Mesenchymal stem cell (in vitro differentiated cells and primary cell): ENCODE measurements at regions not wholly inside any gene's neighbourhood (a gene's known extent, or its start where the extent isn't known, plus 50 kb on each side); places are given as distances from the start of the nearest gene placed in this dataset.
"Not testable (repeated sequence)": the region's sequence is repeated elsewhere in the genome, so short reads cannot be mapped to it uniquely, and the experiment has no call there.

Experiments
- DNase-seq: peaks from one replicate; pipeline ENCODE4 v3.0.0-alpha.2; 2013
- H2AFZ ChIP-seq: one replicate; pipeline ENCODE4 v1.6.1; 2013; ENCODE audit warnings: low read depth, mild to moderate bottlenecking, control low read depth, inconsistent platforms, low read length, moderate library complexity
- H2AK5ac ChIP-seq: 2 replicates; pipeline ENCODE4 v1.6.1; 2013; ENCODE audit warnings: low read length, moderate library complexity, mild to moderate bottlenecking, inconsistent platforms; ENCODE audit not compliant: severe bottlenecking
- H2BK120ac ChIP-seq: one replicate; pipeline ENCODE4 v1.6.1; 2013; ENCODE audit warnings: low read depth, mild to moderate bottlenecking, inconsistent platforms, low read length, moderate library complexity
- H2BK12ac ChIP-seq, 2 experiments: one replicate each; pipeline ENCODE4 v1.6.1; 2013; ENCODE audit warnings: inconsistent platforms in 2 of 2, low read length in 2 of 2, mild to moderate bottlenecking in 2 of 2, moderate library complexity in 2 of 2, control low read depth in 1 of 2
- H2BK15ac ChIP-seq: one replicate; pipeline ENCODE4 v1.6.1; 2013; ENCODE audit warnings: mild to moderate bottlenecking, low read depth, inconsistent platforms; ENCODE audit not compliant: poor library complexity, severe bottlenecking
- H2BK5ac ChIP-seq: 2 replicates; pipeline ENCODE4 v1.6.1; 2013; ENCODE audit warnings: low read depth, mild to moderate bottlenecking, low read length, control low read depth, inconsistent platforms; ENCODE audit not compliant: poor library complexity, severe bottlenecking
- H3K14ac ChIP-seq, 2 experiments: one replicate each; pipeline ENCODE4 v1.6.1; 2013; ENCODE audit warnings: inconsistent platforms in 2 of 2, low read length in 2 of 2, control low read depth in 1 of 2, mild to moderate bottlenecking in 1 of 2, moderate library complexity in 1 of 2
- H3K18ac ChIP-seq, 2 experiments: one replicate each; pipeline ENCODE4 v1.6.1; 2013; ENCODE audit warnings: inconsistent platforms in 2 of 2, low read length in 2 of 2, control low read depth in 1 of 2, low read depth in 1 of 2, mild to moderate bottlenecking in 1 of 2
- H3K23ac ChIP-seq, 2 experiments: one replicate each; pipeline ENCODE4 v1.6.1; 2013; ENCODE audit warnings: inconsistent platforms in 2 of 2, low read length in 2 of 2, mild to moderate bottlenecking in 2 of 2, moderate library complexity in 2 of 2, control low read depth in 1 of 2
- H3K27ac ChIP-seq: 2 replicates; pipeline ENCODE4 v1.5.1; 2013; ENCODE audit warnings: mild to moderate bottlenecking, moderate library complexity, low read length, control low read depth, inconsistent platforms; ENCODE audit not compliant: poor library complexity, severe bottlenecking
- H3K27me3 ChIP-seq, 2 experiments: 2 replicates each; pipeline versions ENCODE4 v1.6.1 to v1.7.0; 2013; ENCODE audit warnings: low read length in 2 of 2, mild to moderate bottlenecking in 2 of 2, moderate library complexity in 2 of 2, control low read depth in 1 of 2, inconsistent platforms in 1 of 2; ENCODE audit not compliant: control insufficient read depth in 1 of 2, insufficient read depth in 1 of 2
- H3K36me3 ChIP-seq, 2 experiments: 2 replicates each; pipeline versions ENCODE4 v1.6.1 to v1.7.0; 2013; ENCODE audit warnings: low read length in 2 of 2, control low read depth in 1 of 2, inconsistent platforms in 1 of 2, low read depth in 1 of 2, mild to moderate bottlenecking in 1 of 2; ENCODE audit not compliant: insufficient read depth in 2 of 2, control insufficient read depth in 1 of 2
- H3K4ac ChIP-seq, 2 experiments: one replicate each; pipeline ENCODE4 v1.6.1; 2013; ENCODE audit warnings: inconsistent platforms in 2 of 2, low read length in 2 of 2, mild to moderate bottlenecking in 2 of 2, moderate library complexity in 2 of 2, control low read depth in 1 of 2, low read depth in 1 of 2
- H3K4me1 ChIP-seq: 2 replicates; pipeline ENCODE4 v1.6.1; 2013; ENCODE audit warnings: low read depth, low read length, control low read depth; ENCODE audit not compliant: control insufficient read depth, insufficient read depth
- H3K4me2 ChIP-seq: 2 replicates; pipeline ENCODE4 v1.6.1; 2013; ENCODE audit warnings: low read length, mild to moderate bottlenecking, inconsistent platforms; ENCODE audit not compliant: poor library complexity, severe bottlenecking
- H3K4me3 ChIP-seq, 2 experiments: 2 replicates each; pipeline versions ENCODE4 v1.5.1 to v1.7.0; 2013; ENCODE audit warnings: low read length in 2 of 2, mild to moderate bottlenecking in 2 of 2, control low read depth in 1 of 2, low read depth in 1 of 2; ENCODE audit not compliant: insufficient read depth in 1 of 2
- H3K79me1 ChIP-seq: replicated peaks from 2 replicates; pipeline ENCODE4 v1.6.1; 2013; ENCODE audit warnings: mild to moderate bottlenecking, control low read depth, low read length, inconsistent platforms; ENCODE audit not compliant: poor library complexity, severe bottlenecking
- H3K9ac ChIP-seq: 2 replicates; pipeline ENCODE4 v1.7.0; 2013; ENCODE audit warnings: mild to moderate bottlenecking, low read length, moderate library complexity
- H3K9me3 ChIP-seq: 2 replicates; pipeline ENCODE4 v1.7.0; 2013; ENCODE audit warnings: mild to moderate bottlenecking, low read length; ENCODE audit not compliant: control insufficient read depth
- H4K8ac ChIP-seq: one replicate; pipeline ENCODE4 v1.6.1; 2013; ENCODE audit warnings: inconsistent platforms, mild to moderate bottlenecking, low read length, moderate library complexity
- H4K91ac ChIP-seq: one replicate; pipeline ENCODE4 v1.6.1; 2013; ENCODE audit warnings: mild to moderate bottlenecking, low read length, inconsistent platforms
- WGBS: methylation state at CpG from one replicate; pipeline ENCODE4 v1.1.7; 2013; ENCODE audit warnings: mixed read lengths; 5-methylcytosine and 5-hydroxymethylcytosine counted together

DNA sequence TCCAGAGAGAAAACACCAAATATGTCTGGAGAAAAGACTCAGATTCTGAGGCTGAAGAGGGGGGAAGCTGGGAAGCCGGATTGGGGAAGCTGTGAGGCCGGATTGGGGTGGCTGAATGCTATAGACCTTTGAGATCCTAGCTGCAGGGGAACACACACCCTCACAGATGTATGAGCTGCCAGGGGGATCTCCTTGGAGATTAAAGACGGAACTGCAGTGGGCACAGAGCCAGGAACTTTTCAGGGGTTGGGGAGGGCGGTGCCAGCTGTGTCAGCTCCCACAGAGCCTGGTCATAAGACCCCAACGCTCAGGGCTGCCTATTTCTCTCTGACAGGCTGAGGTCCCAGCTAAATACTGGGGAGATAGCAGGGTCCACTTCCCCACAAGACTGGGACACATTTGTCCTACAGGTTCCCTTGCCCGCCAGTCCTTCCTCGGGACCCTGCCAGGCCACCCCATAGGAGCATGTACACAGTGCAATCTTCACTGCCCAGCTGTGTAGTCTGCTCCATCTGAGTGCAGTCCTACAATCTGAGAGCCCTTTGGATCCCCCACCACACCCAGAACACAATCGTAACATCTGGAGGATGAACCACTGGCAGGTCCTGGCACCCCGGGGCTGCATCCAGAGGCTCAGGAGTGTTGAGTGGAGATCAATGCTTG, 1893.9 kb downstream of the PCDH9 start:
- H2AK5ac ChIP-seq: no peak overlapping the region
- H2BK12ac ChIP-seq: no peak overlapping the region
- no peak overlapping the region for H2BK5ac ChIP-seq
- H2BK15ac ChIP-seq: no peak overlapping the region
- H3K4me2 ChIP-seq: no peak overlapping the region
- no peaks in the 10 kb centered on the region for H3K9me3 ChIP-seq
- no peak for DNase-seq
- H3K4me1 ChIP-seq: no peaks in the 10 kb centered on the region
- 90% methylated on average over 9 of the region's 9 CpGs for WGBS
- no peak overlapping the region for H3K4me3 ChIP-seq
- H2AFZ ChIP-seq: no peak overlapping the region
- no peaks in the 10 kb centered on the region for H3K79me1 ChIP-seq
- no peak overlapping the region for H3K23ac ChIP-seq
- H3K36me3 ChIP-seq: no peaks in the 10 kb centered on the region
- no peak overlapping the region for H2BK120ac ChIP-seq
- H4K91ac ChIP-seq: no peak overlapping the region
- H3K18ac ChIP-seq: no peak overlapping the region
- H3K4ac ChIP-seq: no peak overlapping the region
- H4K8ac ChIP-seq: no peak overlapping the region
- no peaks in the 10 kb centered on the region for H3K27me3 ChIP-seq
- H3K14ac ChIP-seq: no peak overlapping the region
- no peak overlapping the region for H3K9ac ChIP-seq
- no peak overlapping the region for H3K27ac ChIP-seq

DNA sequence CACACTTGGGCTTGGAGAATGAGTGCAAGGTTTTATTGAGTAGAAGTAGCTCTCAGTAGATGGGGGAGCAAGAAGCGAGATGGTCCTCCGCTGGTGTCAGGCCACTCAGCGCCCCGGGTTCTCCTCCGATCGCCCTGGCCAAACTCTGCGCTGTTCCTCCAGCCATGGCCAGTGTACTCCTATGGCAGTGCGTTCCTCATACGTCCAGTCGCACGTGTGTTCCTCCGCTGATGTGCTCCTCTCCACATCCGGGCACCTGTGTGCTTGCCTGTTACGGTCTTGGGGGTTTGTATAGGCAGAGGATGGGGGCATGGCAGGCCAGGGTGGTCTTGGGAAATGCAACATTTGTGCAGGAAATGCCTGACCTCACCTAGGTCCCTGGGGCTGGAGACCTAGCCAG, 1899.4 kb downstream of the PCDH9 start:
- Histone ChIP-seq H4K91ac (no peak overlapping the region), H3K4me3 (no peak overlapping the region), H2BK120ac (no peak overlapping the region), H3K9ac (no peak overlapping the region), H2BK15ac (no peak overlapping the region), H4K8ac (no peak overlapping the region), H3K79me1 (no peaks in the 10 kb centered on the region), H3K4me2 (no peak overlapping the region), H3K9me3 (no peaks in the 10 kb centered on the region), H2AFZ (no peak overlapping the region), H2BK5ac (no peak overlapping the region), H3K14ac (peak overlapping the region in 1 of 2 experiments; percentile 44), H3K18ac (no peak overlapping the region), H3K27me3 (no peaks in the 10 kb centered on the region), H2BK12ac (no peak overlapping the region), H3K4ac (no peak overlapping the region), H3K4me1 (no peaks in the 10 kb centered on the region), H2AK5ac (no peak overlapping the region), H3K23ac (no peak overlapping the region), H3K27ac (no peak overlapping the region), H3K36me3 (no peaks in the 10 kb centered on the region)
- 99% methylated on average over 13 of the region's 14 CpGs for WGBS
- DNase-seq: no peak

DNA sequence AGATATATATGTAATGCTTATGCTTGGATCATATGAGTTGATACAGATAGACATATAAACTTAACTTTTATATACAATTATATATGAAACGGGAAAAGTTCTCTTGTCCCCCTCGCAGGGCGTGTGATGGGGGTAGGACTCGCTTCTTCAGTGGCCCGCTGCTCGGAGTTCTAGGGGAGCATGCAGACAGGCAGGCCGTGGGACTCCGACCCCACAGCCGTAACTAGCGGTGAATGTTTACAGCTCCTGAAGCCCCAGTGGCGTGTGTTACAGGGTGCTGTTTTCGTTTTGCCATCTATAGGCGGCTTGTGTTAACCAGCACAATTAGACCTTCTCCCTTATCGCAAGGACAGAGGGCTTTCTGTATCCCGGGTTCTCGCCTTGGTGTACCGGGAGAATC, 1899.8 kb downstream of the PCDH9 start:
- no peak overlapping the region for H3K4ac ChIP-seq
- WGBS: 97% methylated on average over 17 of the region's 17 CpGs

DNA sequence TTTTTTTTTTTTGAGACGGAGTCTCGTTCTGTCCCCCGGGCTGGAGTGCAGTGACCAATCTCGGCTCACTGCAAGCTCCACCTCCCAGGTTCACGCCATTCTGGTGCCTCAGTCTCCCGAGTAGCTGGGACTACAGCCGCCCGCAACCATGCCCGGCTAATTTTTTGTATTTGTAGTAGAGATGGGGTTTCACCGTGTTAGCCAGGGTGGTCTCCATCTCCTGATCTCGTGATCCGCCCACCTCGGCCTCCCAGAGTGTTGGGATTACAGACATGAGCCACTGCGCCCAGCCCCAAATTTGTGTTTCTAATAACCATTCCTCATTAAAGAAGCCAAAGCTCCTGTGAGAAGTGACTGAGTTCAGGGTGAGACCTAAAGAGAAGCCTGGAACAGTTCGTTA, 1906.9 kb downstream of the PCDH9 start:
- not testable (repeated sequence) for H2BK120ac ChIP-seq

More for the DNA sequence above, 1899.8 kb downstream of the PCDH9 start:
- H2BK120ac ChIP-seq: no peak overlapping the region
- no peak overlapping the region for H2BK5ac ChIP-seq
- H3K79me1 ChIP-seq: no peaks in the 10 kb centered on the region
- H4K8ac ChIP-seq: no peak overlapping the region
- no peaks in the 10 kb centered on the region for H3K9me3 ChIP-seq
- DNase-seq: no peak
- no peak overlapping the region for H3K4me2 ChIP-seq
- H2BK12ac ChIP-seq: no peak overlapping the region
- no peak overlapping the region for H4K91ac ChIP-seq
- H3K27me3 ChIP-seq: no peaks in the 10 kb centered on the region
- H3K36me3 ChIP-seq: no peaks in the 10 kb centered on the region
- no peak overlapping the region for H2AK5ac ChIP-seq
- no peak overlapping the region for H3K14ac ChIP-seq
- no peak overlapping the region for H3K27ac ChIP-seq
- no peak overlapping the region for H2AFZ ChIP-seq
- no peak overlapping the region for H3K23ac ChIP-seq
- H2BK15ac ChIP-seq: no peak overlapping the region
- no peak overlapping the region for H3K18ac ChIP-seq
- no peak overlapping the region for H3K9ac ChIP-seq
- no peak overlapping the region for H3K4me3 ChIP-seq
- H3K4me1 ChIP-seq: no peaks in the 10 kb centered on the region

More for the DNA sequence above, 1906.9 kb downstream of the PCDH9 start:
- not testable (repeated sequence) for H2BK15ac ChIP-seq, H3K4me3 ChIP-seq, H3K23ac ChIP-seq, H3K9me3 ChIP-seq, H2BK5ac ChIP-seq, H2AFZ ChIP-seq, H3K4me2 ChIP-seq, H3K79me1 ChIP-seq, H4K8ac ChIP-seq, H2BK12ac ChIP-seq, H3K4me1 ChIP-seq, H3K27me3 ChIP-seq, H4K91ac ChIP-seq, H2AK5ac ChIP-seq, H3K18ac ChIP-seq, H3K4ac ChIP-seq, DNase-seq, H3K9ac ChIP-seq, H3K36me3 ChIP-seq, H3K14ac ChIP-seq, H3K27ac ChIP-seq
- WGBS: 90% methylated on average over 3 of the region's 15 CpGs
